ENCODE measurements at regions not wholly inside any gene's neighbourhood (a gene's known extent, or its start where the extent isn't known, plus 50 kb on each side); places are given as distances from the start of the nearest gene placed in this dataset.

DNA sequence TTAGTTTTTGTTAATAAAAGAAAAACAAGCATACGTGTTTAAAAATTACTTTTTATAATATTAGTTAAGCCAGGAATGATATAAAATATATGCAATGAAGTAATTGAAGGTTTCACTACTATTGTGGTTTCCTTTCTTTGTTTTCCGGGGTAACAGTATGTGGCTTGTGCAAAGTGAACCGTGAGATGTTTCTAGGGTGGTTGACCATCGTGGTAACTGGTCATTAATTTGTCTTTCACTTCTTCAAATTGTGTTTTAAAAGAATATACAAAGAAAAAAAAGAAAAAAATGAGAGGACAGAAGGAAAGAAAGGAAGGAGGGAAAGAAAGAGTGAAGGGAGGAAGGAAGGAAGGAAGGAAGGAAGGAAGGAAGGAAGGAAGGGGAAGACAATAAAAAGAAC, 330.1 kb upstream of the CPXCR1 start:
- DNase-seq (ENCODE audit: low read depth) = no peak

DNA sequence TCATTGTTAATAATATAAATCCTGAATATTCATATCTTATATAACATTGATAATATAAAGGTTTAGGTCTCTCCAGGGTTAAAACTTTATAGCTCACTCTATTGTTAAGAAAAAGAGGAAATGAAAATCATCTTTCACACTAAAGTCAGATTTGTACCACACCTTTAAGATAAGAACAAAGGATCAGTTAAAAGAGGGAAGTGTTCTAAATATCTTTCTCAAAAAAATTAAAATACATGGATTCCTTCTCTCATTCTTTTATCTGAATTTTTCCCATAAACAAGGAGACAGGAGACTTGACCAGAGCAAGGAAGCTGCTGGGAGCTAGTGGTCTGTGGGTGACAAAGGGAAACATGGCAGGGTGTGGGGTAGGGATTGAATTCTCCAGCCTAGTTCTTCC, 323.0 kb upstream of the CPXCR1 start:
- no peak for DNase-seq (ENCODE audit: low read depth)

DNA sequence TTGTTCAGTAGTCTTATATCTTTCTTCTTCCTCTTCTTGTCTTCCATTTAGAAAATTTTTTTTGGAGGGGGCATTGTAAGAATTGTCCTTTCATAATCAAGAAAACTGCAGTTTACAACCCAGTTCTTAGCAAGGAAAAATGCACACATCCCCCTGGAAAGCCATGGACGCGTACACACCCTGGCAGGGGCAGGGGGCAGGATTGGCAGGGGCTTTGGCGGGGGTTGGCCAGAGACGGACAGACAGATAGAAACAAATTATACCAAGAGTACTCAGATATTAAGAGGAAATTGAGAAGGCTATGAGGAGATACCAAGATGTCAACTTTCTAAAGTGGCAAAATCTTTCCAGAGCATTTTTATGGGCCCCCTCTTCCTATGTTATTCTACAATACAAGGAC, 322.5 kb upstream of the CPXCR1 start:
- no peak for DNase-seq (ENCODE audit: low read depth)

DNA sequence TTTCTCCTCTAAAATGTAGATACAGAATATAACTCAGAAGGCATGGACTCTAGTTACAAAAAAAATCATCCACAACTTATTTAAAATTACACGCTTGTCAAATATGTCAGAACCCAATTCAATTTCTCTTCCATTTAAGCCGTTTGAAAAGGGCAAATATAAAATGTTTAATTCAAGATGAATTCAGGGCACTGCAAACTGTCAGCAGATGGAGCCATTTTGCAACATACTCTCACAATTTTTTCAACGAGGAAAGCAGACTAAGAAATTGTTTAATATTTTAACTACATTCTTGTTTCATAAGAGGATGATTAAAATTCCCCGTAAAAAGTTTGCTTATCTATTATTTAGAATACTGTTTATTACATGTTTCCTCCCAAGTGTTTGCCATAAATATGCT, 321.3 kb upstream of the CPXCR1 start:
- no peak for DNase-seq (ENCODE audit: low read depth)

DNA sequence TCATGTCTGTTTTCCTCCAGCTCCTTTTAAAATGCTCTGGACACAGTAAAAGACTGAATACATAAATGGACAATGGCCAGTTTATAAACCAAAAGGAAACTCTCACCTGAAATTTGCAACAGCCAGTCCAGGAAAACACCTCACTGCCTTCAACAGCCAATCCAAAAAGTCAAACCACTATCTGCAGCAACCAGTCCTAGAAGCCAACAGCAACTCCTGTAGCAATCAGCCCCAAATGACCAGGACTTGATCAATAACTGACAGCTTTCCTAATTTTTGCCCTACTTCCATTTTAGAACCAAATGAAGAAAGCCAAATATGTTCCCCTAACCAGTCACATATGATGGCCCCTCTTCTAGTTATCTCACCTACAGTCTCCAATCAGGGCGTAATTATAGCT, 309.5 kb upstream of the CPXCR1 start:
- DNase-seq (ENCODE audit: low read depth) = no peak

DNA sequence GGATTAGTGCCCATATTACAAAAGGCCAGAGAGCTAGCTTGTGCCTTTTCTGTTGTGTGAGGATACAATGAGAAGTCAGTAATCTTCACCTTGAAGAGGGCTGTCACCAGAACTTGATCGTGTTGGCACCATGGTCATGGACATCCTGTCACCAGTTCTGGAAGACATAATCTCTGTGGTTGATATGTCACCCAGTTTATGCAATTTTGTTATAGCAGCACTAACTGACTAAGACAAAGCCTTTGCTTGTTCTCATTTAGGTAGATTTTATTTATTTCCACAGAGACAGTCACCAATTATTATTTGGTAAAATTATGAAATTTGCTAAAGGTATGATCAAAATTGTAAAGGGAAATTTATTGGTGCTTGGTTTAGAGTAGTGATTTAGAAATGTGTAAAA, 308.8 kb upstream of the CPXCR1 start:
- DNase-seq (ENCODE audit: low read depth) = no peak

DNA sequence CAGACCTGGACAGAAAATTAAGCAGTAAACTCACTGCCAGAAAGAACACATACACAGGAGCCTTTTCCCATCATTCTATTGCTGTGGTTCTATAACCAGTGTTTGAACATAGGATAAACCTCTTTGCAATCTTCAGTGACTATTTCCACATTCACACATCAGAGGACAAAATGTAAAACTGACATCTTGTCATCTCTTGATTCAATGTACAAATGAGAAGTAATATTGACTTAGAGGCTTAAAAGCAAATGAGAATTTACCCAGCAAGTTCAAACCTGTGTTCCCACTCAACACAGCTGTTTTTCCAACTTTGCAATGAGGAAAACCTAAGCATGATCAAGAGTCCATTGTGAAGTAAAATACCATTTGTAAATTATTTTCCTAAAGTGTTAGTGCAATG, 307.1 kb upstream of the CPXCR1 start:
- DNase-seq (ENCODE audit: low read depth) = no peak

Measured in HS-5 (cell line).